GM10266 (cell line): ENCODE measurements at regions not wholly inside any gene's neighbourhood (a gene's known extent, or its start where the extent isn't known, plus 50 kb on each side); places are given as distances from the start of the nearest gene placed in this dataset.

ENCODE experiments used
- DNase-seq: peaks from one replicate; pipeline ENCODE4 v3.0.0; 2012; ENCODE audit errors: extremely low spot score
- CTCF ChIP-seq: IDR thresholded peaks from 2 replicates; pipeline ENCODE4 v1.5.1; 2012; ENCODE audit warnings: mild to moderate bottlenecking, low read depth; ENCODE audit not compliant: control insufficient read depth, insufficient read depth; ENCODE audit errors: missing control alignments

DNA sequence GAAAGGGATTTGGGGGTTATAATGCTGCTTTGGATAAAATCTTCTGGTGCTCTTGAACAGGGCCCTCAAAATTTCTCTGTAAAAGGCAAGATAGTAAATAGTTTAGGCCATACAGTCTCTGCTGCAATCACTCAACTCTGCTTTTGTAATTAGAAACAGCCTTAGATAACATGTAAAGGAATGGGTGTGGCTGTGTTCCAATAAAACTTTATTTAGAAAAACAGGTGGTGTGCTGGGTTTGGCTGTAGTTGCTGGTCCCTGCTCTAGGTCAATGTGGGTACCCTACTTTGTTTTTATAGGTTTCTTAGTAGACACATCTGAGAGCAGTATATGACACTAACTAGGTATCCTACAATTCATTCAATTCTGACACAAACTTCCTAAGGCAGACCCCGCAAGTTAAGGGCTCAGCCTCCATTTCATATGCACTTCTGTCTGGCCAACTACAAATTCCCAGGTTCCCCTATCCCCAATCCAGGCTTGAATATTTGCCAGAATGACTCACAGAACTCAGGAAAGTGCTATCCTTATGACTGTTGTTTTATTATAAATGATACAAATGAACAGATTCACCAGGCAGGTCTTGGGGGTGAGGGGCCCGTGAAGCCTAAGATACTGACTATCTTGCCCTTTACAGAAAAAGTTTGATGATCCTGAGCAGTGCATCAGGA, 349.9 kb downstream of the RPS24 start:
- no peak for DNase-seq
- TF ChIP-seq CTCF, result no peak

- TF ChIP-seq CTCF, result no peak
- DNase-seq, result no peak
Observed at GRCh38 chr10:78384049-78384431, 350.4 kb downstream of the RPS24 start.

DNA sequence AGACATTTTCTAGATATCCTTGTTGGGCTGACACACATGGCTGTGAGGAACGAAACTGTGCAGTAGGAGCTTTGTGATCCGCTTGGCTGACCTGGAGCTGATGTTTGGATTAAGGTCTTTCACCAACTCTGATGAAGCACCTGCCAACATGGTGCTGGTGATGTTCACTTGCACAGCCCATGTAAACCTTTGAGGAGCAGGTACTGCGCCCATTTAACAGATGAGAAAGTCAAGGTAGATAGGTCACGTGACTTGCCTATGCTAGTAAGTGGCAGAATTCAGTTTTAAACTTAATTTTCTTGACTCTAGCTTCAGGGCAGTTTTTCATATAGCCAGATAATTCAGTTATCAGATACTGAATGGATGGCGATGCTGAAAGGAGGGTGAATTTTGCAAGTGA, 351.9 kb downstream of the RPS24 start:
- DNase-seq, result no peak
- no peak for TF ChIP-seq CTCF

DNA sequence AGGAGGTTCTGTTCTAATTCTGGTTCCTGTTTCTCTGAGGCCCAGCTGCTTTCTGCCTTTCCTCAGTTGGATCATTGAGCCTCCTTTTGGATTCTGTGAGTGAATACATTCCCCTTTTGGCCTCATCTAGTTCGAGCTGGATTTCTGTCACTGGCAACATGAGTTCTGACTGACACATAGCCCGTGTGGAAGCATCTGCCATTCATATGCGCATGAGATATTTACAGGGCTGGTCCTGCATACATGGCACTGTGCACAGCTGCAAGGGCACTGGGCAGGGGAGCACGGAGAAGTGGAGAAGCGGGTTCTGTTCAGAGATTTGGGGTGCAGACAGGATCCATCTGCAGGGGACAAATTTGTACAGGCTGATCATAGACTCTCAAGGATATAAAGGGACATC, 352.8 kb downstream of the RPS24 start:
- TF ChIP-seq CTCF, result no peak

GRCh38 chr10:78388331-78389050, 354.8 kb downstream of the RPS24 start:
- no peak for DNase-seq

More for the DNA sequence above, 352.8 kb downstream of the RPS24 start:
- DNase-seq, result no peak

GRCh38 chr10:78389419-78389818, 355.8 kb downstream of the RPS24 start:
- no peak for TF ChIP-seq CTCF
- no peak for DNase-seq

More at GRCh38 chr10:78388331-78389050, 354.8 kb downstream of the RPS24 start:
- TF ChIP-seq CTCF, result no peak

DNA sequence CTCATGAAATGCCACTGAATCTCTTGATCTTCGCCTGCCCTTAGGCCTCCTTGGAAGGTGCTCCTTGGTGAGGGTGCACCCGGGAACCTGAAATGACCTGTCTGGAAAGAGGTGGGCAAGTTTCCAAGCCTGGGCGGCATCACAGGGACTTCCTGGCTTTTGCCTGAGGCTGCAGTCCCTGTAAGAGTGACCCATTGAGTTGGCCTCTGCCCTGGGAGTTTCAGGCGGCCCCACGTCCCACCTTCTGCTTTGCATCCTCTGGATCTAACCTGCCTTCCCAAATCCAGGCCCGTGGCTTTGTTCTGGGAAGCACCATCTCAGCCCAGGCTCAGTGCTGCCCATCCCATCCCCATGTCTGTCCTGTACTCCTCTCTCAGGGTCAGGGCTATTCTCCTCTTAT, 356.4 kb downstream of the RPS24 start:
- DNase-seq, result no peak
- no peak for TF ChIP-seq CTCF
